Hepatocyte (in vitro differentiated cells): ENCODE measurements at regions not wholly inside any gene's neighbourhood (a gene's known extent, or its start where the extent isn't known, plus 50 kb on each side); places are given as distances from the start of the nearest gene placed in this dataset.

Experiments used
- DNase-seq: peaks from one replicate; pipeline ENCODE4 v3.0.0-alpha.2; 2016; ENCODE audit warnings: low spot score
- H2AFZ ChIP-seq: fragments of 200-600 bp; sonication (generic); 2 replicates; pipeline ENCODE4 v1.6.0; 2016; ENCODE audit warnings: antibody characterized with exemption, mild to moderate bottlenecking
- H3K27ac ChIP-seq: fragments of 200-600 bp; sonication (generic); 2 replicates; pipeline ENCODE4 v1.5.1; 2016; ENCODE audit warnings: mild to moderate bottlenecking
- H3K27me3 ChIP-seq: fragments of 200-600 bp; sonication (generic); 2 replicates; pipeline ENCODE4 v1.6.1; 2016
- H3K36me3 ChIP-seq: fragments of 200-600 bp; sonication (generic); replicated peaks from 2 replicates; pipeline ENCODE4 v1.5.1; 2016; ENCODE audit warnings: low read depth; ENCODE audit not compliant: insufficient read depth
- H3K4me1 ChIP-seq: fragments of 200-600 bp; sonication (generic); 2 replicates; pipeline ENCODE4 v1.5.1; 2016; ENCODE audit warnings: mild to moderate bottlenecking, moderate library complexity; ENCODE audit not compliant: insufficient read depth
- H3K4me2 ChIP-seq: fragments of 200-600 bp; sonication (generic); 2 replicates; pipeline ENCODE4 v1.6.0; 2016
- H3K4me3 ChIP-seq: fragments of 200-600 bp; sonication (generic); 2 replicates; pipeline ENCODE4 v1.5.1; 2016; ENCODE audit warnings: mild to moderate bottlenecking
- H3K79me2 ChIP-seq: fragments of 200-600 bp; sonication (generic); 2 replicates; pipeline ENCODE4 v1.6.0; 2017; ENCODE audit warnings: mild to moderate bottlenecking
- H3K9me2 ChIP-seq: fragments of 200-600 bp; sonication (generic); replicated peaks from 2 replicates; pipeline ENCODE4 v1.6.0; 2017; ENCODE audit warnings: mild to moderate bottlenecking; ENCODE audit not compliant: insufficient read depth
- H3K9me3 ChIP-seq: fragments of 200-600 bp; sonication (generic); 2 replicates; pipeline ENCODE4 v1.5.1; 2016; ENCODE audit warnings: low read depth, mild to moderate bottlenecking
- H4K20me1 ChIP-seq: fragments of 200-600 bp; sonication (generic); 2 replicates; pipeline ENCODE4 v1.6.0; 2016; ENCODE audit warnings: mild to moderate bottlenecking; ENCODE audit not compliant: insufficient read depth, poor library complexity, severe bottlenecking
- EZH2 ChIP-seq: fragments of 200-600 bp; sonication (generic); IDR thresholded peaks from 2 replicates; pipeline ENCODE4 v1.6.1; 2016; ENCODE audit warnings: antibody characterized with exemption, mild to moderate bottlenecking, borderline replicate concordance
- EZH2phosphoT487 ChIP-seq: fragments of 200-600 bp; sonication (generic); IDR thresholded peaks from one replicate; pipeline ENCODE4 v1.6.1; 2018; ENCODE audit warnings: antibody characterized with exemption, mild to moderate bottlenecking, low read depth, moderate library complexity; ENCODE audit not compliant: unreplicated experiment, severe bottlenecking
- WGBS: methylation state at CpG from one replicate; pipeline ENCODE4 v1.1.6; 2016; ENCODE audit warnings: low lambda C conversion rate; ENCODE audit errors: missing lambda C conversion rate; 5-methylcytosine and 5-hydroxymethylcytosine counted together
- TF ChIP-seq, protein P1 (sequence below): fragments of 200-600 bp; sonication (generic); IDR thresholded peaks from 2 replicates; pipeline ENCODE4 v1.5.1; 2016; ENCODE audit warnings: antibody characterized with exemption, mild to moderate bottlenecking; ENCODE audit not compliant: poor library complexity

- peak; percentile 42 for DNase-seq
- Histone ChIP-seq H3K27ac (no peak overlapping the region), H3K4me1 (no peaks in the 10 kb centered on the region), H4K20me1 (no peaks in the 10 kb centered on the region), H3K9me2 (no peaks in the 10 kb centered on the region), H3K4me2 (no peak overlapping the region), H3K79me2 (no peaks in the 10 kb centered on the region), H3K36me3 (no peaks in the 10 kb centered on the region), H3K4me3 (no peak overlapping the region), H3K9me3 (no peaks in the 10 kb centered on the region), H3K27me3 (peaks cover 4% of the 10 kb centered on the region), H2AFZ (no peak overlapping the region)
- TF ChIP-seq EZH2: no peak
- TF ChIP-seq EZH2phosphoT487: no peak
- TF ChIP-seq, protein P1, sequence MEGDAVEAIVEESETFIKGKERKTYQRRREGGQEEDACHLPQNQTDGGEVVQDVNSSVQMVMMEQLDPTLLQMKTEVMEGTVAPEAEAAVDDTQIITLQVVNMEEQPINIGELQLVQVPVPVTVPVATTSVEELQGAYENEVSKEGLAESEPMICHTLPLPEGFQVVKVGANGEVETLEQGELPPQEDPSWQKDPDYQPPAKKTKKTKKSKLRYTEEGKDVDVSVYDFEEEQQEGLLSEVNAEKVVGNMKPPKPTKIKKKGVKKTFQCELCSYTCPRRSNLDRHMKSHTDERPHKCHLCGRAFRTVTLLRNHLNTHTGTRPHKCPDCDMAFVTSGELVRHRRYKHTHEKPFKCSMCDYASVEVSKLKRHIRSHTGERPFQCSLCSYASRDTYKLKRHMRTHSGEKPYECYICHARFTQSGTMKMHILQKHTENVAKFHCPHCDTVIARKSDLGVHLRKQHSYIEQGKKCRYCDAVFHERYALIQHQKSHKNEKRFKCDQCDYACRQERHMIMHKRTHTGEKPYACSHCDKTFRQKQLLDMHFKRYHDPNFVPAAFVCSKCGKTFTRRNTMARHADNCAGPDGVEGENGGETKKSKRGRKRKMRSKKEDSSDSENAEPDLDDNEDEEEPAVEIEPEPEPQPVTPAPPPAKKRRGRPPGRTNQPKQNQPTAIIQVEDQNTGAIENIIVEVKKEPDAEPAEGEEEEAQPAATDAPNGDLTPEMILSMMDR: no peak
- 61% methylated on average over 10 of the region's 10 CpGs for WGBS
These were observed 169.6 kb downstream of the KCNS3 start for GRCh38 chr2:18047896-18048657.

- no peaks in the 10 kb centered on the region for H3K9me3 ChIP-seq
- 88% methylated on average over 4 of the region's 4 CpGs for WGBS
- no peaks in the 10 kb centered on the region for H4K20me1 ChIP-seq
- no peaks in the 10 kb centered on the region for H3K4me1 ChIP-seq
- H3K27me3 ChIP-seq: peaks cover 4% of the 10 kb centered on the region
- no peak overlapping the region for H3K4me2 ChIP-seq
- no peak for DNase-seq
- no peaks in the 10 kb centered on the region for H3K36me3 ChIP-seq
- no peak overlapping the region for H2AFZ ChIP-seq
- no peak overlapping the region for H3K4me3 ChIP-seq
- no peak overlapping the region for H3K27ac ChIP-seq
- TF ChIP-seq EZH2phosphoT487 (no peak), EZH2 (no peak)
- TF ChIP-seq, protein P1: no peak
- no peaks in the 10 kb centered on the region for H3K9me2 ChIP-seq
- H3K79me2 ChIP-seq: no peaks in the 10 kb centered on the region
These were observed 168.7 kb downstream of the KCNS3 start for GRCh38 chr2:18047213-18047611.

DNA sequence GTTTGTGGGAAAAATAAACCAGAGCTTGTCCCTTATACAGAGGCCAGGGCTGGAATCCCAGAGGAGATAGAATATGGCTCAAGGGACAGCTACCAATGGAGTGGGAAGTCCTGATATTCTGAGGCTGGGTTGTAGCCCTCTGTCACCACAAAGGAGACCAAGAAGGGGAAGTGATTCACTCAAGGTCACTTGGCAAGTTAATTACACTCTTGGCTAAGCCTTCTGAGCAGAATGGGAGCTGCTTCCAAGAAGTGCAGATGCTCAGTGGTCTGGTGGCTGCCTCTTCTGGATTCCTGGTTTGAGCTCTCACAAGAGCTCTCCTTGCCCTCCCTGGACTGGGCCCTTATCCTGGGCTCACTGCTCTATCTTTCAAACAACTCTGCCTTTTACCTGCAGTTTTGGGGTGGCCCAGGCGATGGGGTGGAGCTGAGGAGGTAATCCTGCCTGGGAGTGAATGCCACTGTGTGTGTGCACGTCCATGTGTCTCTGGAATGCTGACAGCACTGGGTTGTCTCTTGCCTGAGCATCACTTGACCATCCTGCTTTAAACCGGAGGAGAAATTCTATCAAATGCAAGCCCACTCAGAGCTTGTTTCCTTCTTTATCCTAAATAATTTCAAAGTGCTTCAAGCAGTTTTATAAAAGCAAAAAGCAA, 168.2 kb downstream of the KCNS3 start:
- Histone ChIP-seq H3K9me3 (no peaks in the 10 kb centered on the region), H3K4me1 (no peaks in the 10 kb centered on the region), H3K4me2 (no peak overlapping the region), H3K36me3 (no peaks in the 10 kb centered on the region), H3K4me3 (no peak overlapping the region), H3K27ac (no peak overlapping the region), H3K27me3 (peaks cover 4% of the 10 kb centered on the region), H2AFZ (no peak overlapping the region), H4K20me1 (no peaks in the 10 kb centered on the region), H3K79me2 (no peaks in the 10 kb centered on the region), H3K9me2 (no peaks in the 10 kb centered on the region)
- 76% methylated on average over 3 of the region's 3 CpGs for WGBS
- DNase-seq: no peak
- TF ChIP-seq EZH2: no peak
- TF ChIP-seq, protein P1: no peak
- TF ChIP-seq EZH2phosphoT487: no peak
